Activated B cell treated with CpG ODN at 0.5 μM for 24 hours (primary cell): ENCODE measurements at regions not wholly inside any gene's neighbourhood (a gene's known extent, or its start where the extent isn't known, plus 50 kb on each side); places are given as distances from the start of the nearest gene placed in this dataset.

Source experiments
- ATAC-seq: fragments of 200-7000 bp; cut with Tn5 transposase; one replicate; pipeline ENCODE4 v1.10.0; 2021; ENCODE audit warnings: low read depth, mild to moderate bottlenecking, moderate library complexity
- CTCF ChIA-PET: fragments of 350-600 bp; sonication (Branson Sonifier 250); formaldehyde crosslinking; loops from one replicate; lab custom pipeline; 2021; ENCODE audit warnings: antibody characterized with exemption; lab: Charles Lee
- POLR2A ChIA-PET: fragments of 350-600 bp; sonication (Branson Sonifier 250); formaldehyde crosslinking; loops from one replicate; lab custom pipeline; 2021; ENCODE audit warnings: antibody characterized with exemption; lab: Charles Lee
- DNase-seq: peaks from one replicate; pipeline ENCODE4 v3.0.0; 2022
- H3K27ac Mint-ChIP-seq: one replicate; pipeline ENCODE4 v1.8.0; 2020; ENCODE audit warnings: mixed read lengths
- H3K27me3 Mint-ChIP-seq: one replicate; pipeline ENCODE4 v1.8.0; 2021; ENCODE audit warnings: mixed read lengths
- H3K36me3 Mint-ChIP-seq: one replicate; pipeline ENCODE4 v1.8.0; 2021; ENCODE audit warnings: low read depth, mixed read lengths
- H3K4me1 Mint-ChIP-seq: one replicate; pipeline ENCODE4 v1.8.0; 2021; ENCODE audit warnings: mixed read lengths
- H3K4me3 Mint-ChIP-seq: one replicate; pipeline ENCODE4 v1.8.0; 2020; ENCODE audit warnings: mild to moderate bottlenecking, mixed read lengths
- H3K9me3 Mint-ChIP-seq: one replicate; pipeline ENCODE4 v1.8.0; 2020; ENCODE audit warnings: mixed read lengths
- intact Hi-C: fragments of 100-400 bp; cut with micrococcal nuclease; formaldehyde crosslinking; loops from one replicate; pipeline ENCODE4 v1.15.1; 2024
- TF ChIP-seq, protein P1 (sequence below): fragments of 200-600 bp; IDR thresholded peaks from one replicate; pipeline ENCODE4 v1.8.0; 2022; ENCODE audit warnings: antibody characterized with exemption, mild to moderate bottlenecking

DNA sequence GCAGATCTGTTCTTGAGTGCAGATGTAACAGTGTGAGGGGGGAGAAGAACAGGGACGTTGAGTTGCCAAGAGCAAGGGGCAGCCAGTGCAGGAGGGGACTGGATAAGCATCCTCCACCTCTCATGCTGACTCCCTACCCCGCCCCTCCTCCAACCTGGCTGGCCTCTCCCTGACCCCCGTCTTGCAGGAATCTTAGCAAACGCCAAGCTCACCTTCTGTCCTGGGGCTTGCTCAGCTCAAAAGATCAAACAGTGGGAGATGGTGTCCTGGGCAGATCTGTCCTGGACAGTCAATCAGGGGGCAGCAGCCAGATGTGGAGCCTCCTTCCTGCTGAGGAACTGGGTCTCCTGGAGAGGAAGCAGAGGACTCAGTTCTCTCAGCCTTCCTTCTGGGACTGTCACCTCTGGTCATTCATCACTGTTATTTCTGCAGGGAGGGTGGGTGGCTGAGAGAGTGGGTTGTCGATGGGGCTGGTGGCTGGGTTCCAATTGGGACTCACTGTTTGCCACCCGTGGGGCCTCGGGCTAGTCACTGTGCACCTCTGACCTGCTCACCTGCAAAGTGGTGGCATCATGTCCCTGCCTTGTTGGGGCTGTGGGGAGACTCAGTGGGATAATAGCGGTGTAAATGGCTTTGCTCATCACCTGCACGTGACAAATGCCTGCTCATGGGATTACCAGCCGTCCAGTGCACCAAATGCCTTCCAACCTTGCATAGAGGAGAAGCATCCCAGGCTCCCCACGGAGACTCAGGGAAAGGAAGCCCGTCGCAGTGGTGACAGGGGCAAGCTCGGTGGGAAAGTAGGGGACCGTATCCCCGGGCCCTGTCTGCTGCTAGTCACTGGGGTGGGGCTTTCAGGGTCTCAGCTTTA, 154.4 kb downstream of the PTPRU start:
- ATAC-seq = no peak
- TF ChIP-seq, protein P1, sequence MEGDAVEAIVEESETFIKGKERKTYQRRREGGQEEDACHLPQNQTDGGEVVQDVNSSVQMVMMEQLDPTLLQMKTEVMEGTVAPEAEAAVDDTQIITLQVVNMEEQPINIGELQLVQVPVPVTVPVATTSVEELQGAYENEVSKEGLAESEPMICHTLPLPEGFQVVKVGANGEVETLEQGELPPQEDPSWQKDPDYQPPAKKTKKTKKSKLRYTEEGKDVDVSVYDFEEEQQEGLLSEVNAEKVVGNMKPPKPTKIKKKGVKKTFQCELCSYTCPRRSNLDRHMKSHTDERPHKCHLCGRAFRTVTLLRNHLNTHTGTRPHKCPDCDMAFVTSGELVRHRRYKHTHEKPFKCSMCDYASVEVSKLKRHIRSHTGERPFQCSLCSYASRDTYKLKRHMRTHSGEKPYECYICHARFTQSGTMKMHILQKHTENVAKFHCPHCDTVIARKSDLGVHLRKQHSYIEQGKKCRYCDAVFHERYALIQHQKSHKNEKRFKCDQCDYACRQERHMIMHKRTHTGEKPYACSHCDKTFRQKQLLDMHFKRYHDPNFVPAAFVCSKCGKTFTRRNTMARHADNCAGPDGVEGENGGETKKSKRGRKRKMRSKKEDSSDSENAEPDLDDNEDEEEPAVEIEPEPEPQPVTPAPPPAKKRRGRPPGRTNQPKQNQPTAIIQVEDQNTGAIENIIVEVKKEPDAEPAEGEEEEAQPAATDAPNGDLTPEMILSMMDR = no peak
- ChIA-PET CTCF (no interaction called here), POLR2A (no interaction called here)
- H3K4me3 Mint-ChIP-seq = no peak overlapping the region
- H3K4me1 Mint-ChIP-seq = no peaks in the 10 kb centered on the region
- peaks cover 19% of the 10 kb centered on the region for H3K27me3 Mint-ChIP-seq
- H3K9me3 Mint-ChIP-seq = no peaks in the 10 kb centered on the region
- H3K36me3 Mint-ChIP-seq = no peaks in the 10 kb centered on the region
- H3K27ac Mint-ChIP-seq = no peak overlapping the region
- DNase-seq = no peak
- intact Hi-C loops = no loop called here

DNA sequence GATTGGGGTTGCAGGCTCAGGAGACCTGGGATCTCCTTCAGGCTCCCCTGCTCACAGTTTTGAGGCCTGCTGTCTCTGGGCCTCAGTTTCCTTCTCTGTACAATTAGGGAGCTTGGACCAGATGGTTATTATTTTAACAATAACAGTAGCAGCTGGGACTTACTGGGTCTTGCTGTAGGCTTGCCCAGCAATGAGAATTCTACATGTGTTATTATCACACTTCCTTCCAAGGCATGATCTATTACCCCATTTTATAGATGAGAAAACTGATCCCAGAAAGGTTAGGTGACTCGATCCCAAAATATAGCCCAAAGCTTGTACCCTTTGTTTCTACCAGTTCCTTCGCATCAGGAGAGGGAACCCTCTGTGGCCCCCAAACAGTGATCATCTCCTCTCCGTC, 153.8 kb downstream of the PTPRU start:
- intact Hi-C loops = no loop called here
- POLR2A ChIA-PET = no interaction called here
- CTCF ChIA-PET = no interaction called here
- ATAC-seq (no peak), DNase-seq (no peak)
- no peak overlapping the region for H3K4me3 Mint-ChIP-seq
- H3K9me3 Mint-ChIP-seq = no peaks in the 10 kb centered on the region
- H3K27ac Mint-ChIP-seq = no peak overlapping the region
- peaks cover 19% of the 10 kb centered on the region for H3K27me3 Mint-ChIP-seq
- TF ChIP-seq, protein P1 = no peak
- no peaks in the 10 kb centered on the region for H3K36me3 Mint-ChIP-seq
- H3K4me1 Mint-ChIP-seq = no peaks in the 10 kb centered on the region

DNA sequence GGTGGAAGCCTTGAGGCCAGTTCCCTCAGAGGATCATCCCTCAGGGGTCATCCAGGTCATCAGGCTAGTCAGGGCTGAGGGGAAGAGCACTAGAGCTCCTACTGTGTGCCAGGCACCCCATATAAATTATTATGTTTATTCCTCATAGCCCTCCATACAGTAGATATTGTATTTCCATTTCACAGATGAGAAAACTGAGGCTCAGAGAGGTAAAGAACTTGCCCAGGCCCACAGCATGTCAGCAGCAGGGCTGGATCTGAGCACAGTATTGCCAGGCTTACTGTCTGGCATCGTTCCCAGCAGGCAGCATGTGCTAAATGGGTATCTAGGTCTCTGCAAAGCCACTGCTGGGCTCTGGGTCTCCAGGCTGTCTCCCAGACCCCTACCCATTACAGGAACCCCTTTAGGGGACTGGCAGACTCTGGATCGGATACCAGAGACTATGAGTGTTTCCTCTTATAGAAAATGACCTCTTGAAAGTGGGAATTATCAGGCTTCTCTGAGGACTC, 153.3 kb downstream of the PTPRU start:
- POLR2A ChIA-PET = no interaction called here
- H3K9me3 Mint-ChIP-seq = no peaks in the 10 kb centered on the region
- H3K27me3 Mint-ChIP-seq = peaks cover 19% of the 10 kb centered on the region
- TF ChIP-seq, protein P1 = no peak
- H3K4me3 Mint-ChIP-seq = no peak overlapping the region
- H3K4me1 Mint-ChIP-seq = no peaks in the 10 kb centered on the region
- intact Hi-C loops = no loop called here
- no peak for DNase-seq
- CTCF ChIA-PET = no interaction called here
- no peaks in the 10 kb centered on the region for H3K36me3 Mint-ChIP-seq
- no peak overlapping the region for H3K27ac Mint-ChIP-seq
- no peak for ATAC-seq

DNA sequence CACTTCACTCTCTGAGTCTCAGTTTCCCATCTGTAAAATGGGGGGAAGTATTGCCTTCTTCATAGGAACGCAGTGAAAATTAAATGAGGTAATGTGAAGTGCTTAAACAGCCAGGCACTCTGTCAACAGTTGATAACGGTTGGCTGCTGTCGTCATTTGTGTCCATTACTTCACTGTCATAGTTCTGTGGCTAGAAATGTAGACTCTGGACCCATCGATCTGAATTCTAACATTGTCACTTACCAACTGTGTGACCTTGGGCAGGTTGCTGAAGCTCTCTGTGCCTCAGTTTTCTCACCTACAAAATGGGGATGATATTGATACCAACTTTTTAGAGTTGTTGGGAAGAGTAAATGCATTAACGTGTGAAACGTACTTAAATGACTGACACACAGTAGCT, 152.6 kb downstream of the PTPRU start:
- Mint-ChIP-seq H3K9me3 (no peaks in the 10 kb centered on the region), H3K36me3 (no peaks in the 10 kb centered on the region), H3K27me3 (peaks cover 22% of the 10 kb centered on the region), H3K4me3 (no peak overlapping the region), H3K27ac (no peak overlapping the region), H3K4me1 (no peaks in the 10 kb centered on the region)
- TF ChIP-seq, protein P1 = no peak
- intact Hi-C loops = no loop called here
- POLR2A ChIA-PET = no interaction called here
- ATAC-seq (no peak), DNase-seq (no peak)
- CTCF ChIA-PET = no interaction called here

DNA sequence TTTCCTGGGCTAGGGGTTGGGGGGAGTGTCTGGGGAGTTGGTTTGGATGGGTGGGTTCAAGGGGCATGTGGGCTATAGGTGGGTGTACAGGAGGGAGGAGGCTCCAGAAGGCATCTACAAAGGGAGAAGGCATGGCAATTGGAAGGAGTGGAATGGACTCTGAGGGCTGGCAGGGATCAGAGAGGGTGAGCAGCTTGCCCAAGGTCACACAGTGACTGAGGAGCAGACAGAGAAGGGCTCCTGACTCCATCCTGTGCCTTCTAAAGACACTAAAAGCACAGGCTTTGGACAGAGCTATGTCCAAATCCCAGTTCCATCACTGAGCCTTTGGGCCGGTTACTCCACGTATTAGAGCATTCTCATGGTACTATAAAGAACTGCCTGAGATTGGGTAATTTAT, 151.8 kb downstream of the PTPRU start:
- H3K4me1 Mint-ChIP-seq = no peaks in the 10 kb centered on the region
- no peak for DNase-seq
- TF ChIP-seq, protein P1 = no peak
- no peaks in the 10 kb centered on the region for H3K36me3 Mint-ChIP-seq
- peaks cover 20% of the 10 kb centered on the region for H3K27me3 Mint-ChIP-seq
- ChIA-PET CTCF (no interaction called here), POLR2A (no interaction called here)
- ATAC-seq = no peak
- no peak overlapping the region for H3K4me3 Mint-ChIP-seq
- H3K9me3 Mint-ChIP-seq = no peaks in the 10 kb centered on the region
- no peak overlapping the region for H3K27ac Mint-ChIP-seq
- intact Hi-C loops = no loop called here
